Activated CD8-positive, alpha-beta T cell treated with anti-CD3 and anti-CD28 coated beads for 36 hours (primary cell): ENCODE measurements at regions not wholly inside any gene's neighbourhood (a gene's known extent, or its start where the extent isn't known, plus 50 kb on each side); places are given as distances from the start of the nearest gene placed in this dataset.
"Not testable (repeated sequence)": the region's sequence is repeated elsewhere in the genome, so short reads cannot be mapped to it uniquely, and the experiment has no call there.

ENCODE experiments used
- ATAC-seq: fragments of 200-7000 bp; cut with Tn5 transposase; one replicate; pipeline ENCODE4 v1.10.0; 2021; ENCODE audit warnings: mild to moderate bottlenecking, moderate library complexity
- CTCF ChIA-PET: fragments of 350-600 bp; sonication (Branson Sonifier 250); formaldehyde crosslinking; loops from one replicate; lab custom pipeline; 2021; ENCODE audit warnings: antibody characterized with exemption; lab: Charles Lee
- POLR2A ChIA-PET: fragments of 350-600 bp; sonication (Branson Sonifier 250); formaldehyde crosslinking; loops from one replicate; lab custom pipeline; 2021; ENCODE audit warnings: antibody characterized with exemption; lab: Charles Lee
- DNase-seq: peaks from one replicate; pipeline ENCODE4 v3.0.0-alpha.2; 2020
- H3K27ac Mint-ChIP-seq: one replicate; pipeline ENCODE4 v1.8.0; 2021; ENCODE audit warnings: mild to moderate bottlenecking, mixed read lengths
- H3K27me3 Mint-ChIP-seq: one replicate; pipeline ENCODE4 v1.8.0; 2021; ENCODE audit warnings: mixed read lengths
- H3K36me3 Mint-ChIP-seq: one replicate; pipeline ENCODE4 v1.8.0; 2021; ENCODE audit warnings: low read depth, mixed read lengths
- H3K4me1 Mint-ChIP-seq: one replicate; pipeline ENCODE4 v1.8.0; 2021; ENCODE audit warnings: low read depth, mixed read lengths
- H3K4me3 Mint-ChIP-seq: one replicate; pipeline ENCODE4 v1.8.0; 2021; ENCODE audit warnings: mild to moderate bottlenecking, moderate library complexity, mixed read lengths
- H3K9me3 Mint-ChIP-seq: one replicate; pipeline ENCODE4 v1.8.0; 2021; ENCODE audit warnings: mixed read lengths
- intact Hi-C: fragments of 100-400 bp; cut with micrococcal nuclease; formaldehyde crosslinking; loops from one replicate; pipeline ENCODE4 v1.10.0; 2022
- TF ChIP-seq, protein P1 (sequence below): fragments of 200-600 bp; IDR thresholded peaks from one replicate; pipeline ENCODE4 v1.8.0; 2022; ENCODE audit warnings: antibody characterized with exemption, mild to moderate bottlenecking

GRCh38 chr7:65285906-65286864 lies 87.5 kb upstream of the ZNF92 start:
- Mint-ChIP-seq H3K4me1 (no peaks in the 10 kb centered on the region), H3K4me3 (no peak overlapping the region), H3K36me3 (no peaks in the 10 kb centered on the region), H3K27me3 (peaks cover 9% of the 10 kb centered on the region), H3K9me3 (no peaks in the 10 kb centered on the region), H3K27ac (no peak overlapping the region)
- no peak for DNase-seq
- intact Hi-C loops = no loop called here
- POLR2A ChIA-PET = no interaction called here
- TF ChIP-seq, protein P1, sequence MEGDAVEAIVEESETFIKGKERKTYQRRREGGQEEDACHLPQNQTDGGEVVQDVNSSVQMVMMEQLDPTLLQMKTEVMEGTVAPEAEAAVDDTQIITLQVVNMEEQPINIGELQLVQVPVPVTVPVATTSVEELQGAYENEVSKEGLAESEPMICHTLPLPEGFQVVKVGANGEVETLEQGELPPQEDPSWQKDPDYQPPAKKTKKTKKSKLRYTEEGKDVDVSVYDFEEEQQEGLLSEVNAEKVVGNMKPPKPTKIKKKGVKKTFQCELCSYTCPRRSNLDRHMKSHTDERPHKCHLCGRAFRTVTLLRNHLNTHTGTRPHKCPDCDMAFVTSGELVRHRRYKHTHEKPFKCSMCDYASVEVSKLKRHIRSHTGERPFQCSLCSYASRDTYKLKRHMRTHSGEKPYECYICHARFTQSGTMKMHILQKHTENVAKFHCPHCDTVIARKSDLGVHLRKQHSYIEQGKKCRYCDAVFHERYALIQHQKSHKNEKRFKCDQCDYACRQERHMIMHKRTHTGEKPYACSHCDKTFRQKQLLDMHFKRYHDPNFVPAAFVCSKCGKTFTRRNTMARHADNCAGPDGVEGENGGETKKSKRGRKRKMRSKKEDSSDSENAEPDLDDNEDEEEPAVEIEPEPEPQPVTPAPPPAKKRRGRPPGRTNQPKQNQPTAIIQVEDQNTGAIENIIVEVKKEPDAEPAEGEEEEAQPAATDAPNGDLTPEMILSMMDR = no peak
- CTCF ChIA-PET = interaction anchor here (1.8 kb wide), 1 partner anchor 22 kb away, joined by 6 read pairs; no protein-coding TSS in a partner anchor
- no peak for ATAC-seq

DNA sequence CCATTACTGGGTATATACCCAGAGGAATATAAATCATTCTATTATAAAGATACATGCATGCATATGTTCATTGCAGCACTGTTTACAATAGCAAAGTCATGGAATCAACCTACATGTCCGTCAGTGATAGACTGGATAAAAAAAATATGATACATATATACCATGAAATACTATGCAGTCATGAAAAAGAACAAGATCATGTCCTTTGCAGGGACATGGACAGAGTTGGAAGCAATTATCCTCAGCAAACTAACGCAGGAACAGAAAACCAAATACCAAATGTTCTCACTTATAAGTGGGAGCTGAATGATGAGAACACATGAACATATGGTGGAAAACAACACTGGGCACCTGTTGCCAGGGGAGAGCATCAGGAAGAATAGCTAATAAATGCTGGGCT lies 88.4 kb upstream of the ZNF92 start:
- POLR2A ChIA-PET, DNase-seq: not testable (repeated sequence)

DNA sequence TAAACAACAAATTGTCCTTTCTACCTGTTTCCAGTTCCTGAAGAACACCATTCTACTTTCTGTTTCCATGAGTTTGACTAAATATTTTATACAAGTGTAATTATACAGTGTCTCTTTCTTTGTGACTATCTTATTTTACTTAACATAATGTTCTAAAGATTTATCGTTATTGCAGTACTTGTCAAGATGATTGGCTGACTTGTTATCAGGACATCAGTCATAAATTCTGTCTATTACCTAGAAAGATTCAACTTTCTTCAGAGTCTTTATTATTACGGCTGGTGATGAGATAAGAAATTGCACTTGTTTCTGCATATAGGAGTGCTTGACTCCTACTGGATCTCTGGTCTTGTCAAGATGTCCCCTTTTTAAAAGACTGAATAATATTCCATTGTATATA lies 93.9 kb upstream of the ZNF92 start:
- TF ChIP-seq, protein P1 = no peak
- Mint-ChIP-seq H3K27me3 (peaks cover 14% of the 10 kb centered on the region), H3K27ac (no peak overlapping the region), H3K9me3 (no peaks in the 10 kb centered on the region), H3K36me3 (no peaks in the 10 kb centered on the region), H3K4me3 (no peak overlapping the region), H3K4me1 (no peaks in the 10 kb centered on the region)
- intact Hi-C loops = no loop called here
- ATAC-seq (no peak), DNase-seq (no peak)
- POLR2A ChIA-PET = interaction anchor here (1.0 kb wide), 1 partner anchor 8 kb away, joined by 4 read pairs; no protein-coding TSS in a partner anchor
- CTCF ChIA-PET = no interaction called here

More for the DNA sequence above, 88.4 kb upstream of the ZNF92 start:
- ATAC-seq, H3K36me3 Mint-ChIP-seq, H3K9me3 Mint-ChIP-seq, H3K27ac Mint-ChIP-seq, CTCF ChIA-PET, intact Hi-C loops, H3K4me3 Mint-ChIP-seq, H3K4me1 Mint-ChIP-seq: not testable (repeated sequence)
- peaks cover 14% of the 10 kb centered on the region for H3K27me3 Mint-ChIP-seq

- CTCF ChIA-PET = no interaction called here
- intact Hi-C loops = no loop called here
- POLR2A ChIA-PET = no interaction called here
- Mint-ChIP-seq H3K9me3 (peaks cover 3% of the 10 kb centered on the region), H3K4me3 (no peak overlapping the region), H3K27ac (no peak overlapping the region), H3K27me3 (peaks cover 18% of the 10 kb centered on the region), H3K4me1 (no peaks in the 10 kb centered on the region), H3K36me3 (no peaks in the 10 kb centered on the region)
- TF ChIP-seq, protein P1 = no peak
- ATAC-seq = no peak
- DNase-seq = no peak
Measured at GRCh38 chr7:65276822-65277221, 96.8 kb upstream of the ZNF92 start.

DNA sequence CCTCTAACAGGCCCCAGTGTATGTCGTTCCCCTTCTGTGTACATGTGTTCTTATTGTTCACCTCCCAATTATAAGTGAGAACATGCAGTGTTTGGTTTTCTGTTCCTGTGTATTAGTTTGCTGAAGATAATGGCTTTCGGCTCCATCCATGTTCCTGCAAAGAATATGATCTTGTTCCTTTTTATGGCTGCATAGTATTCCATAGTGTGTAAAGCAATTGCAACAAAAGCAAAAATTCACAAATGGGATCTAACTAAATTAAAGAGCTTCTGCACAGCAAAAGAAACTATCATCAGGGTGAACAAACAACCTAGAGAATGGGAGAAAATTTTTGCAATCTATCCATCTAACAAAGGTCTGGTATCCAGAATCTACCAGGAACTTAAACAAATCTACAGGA lies 102.2 kb upstream of the ZNF92 start:
- DNase-seq, H3K36me3 Mint-ChIP-seq, ATAC-seq, intact Hi-C loops, CTCF ChIA-PET, H3K4me3 Mint-ChIP-seq, H3K4me1 Mint-ChIP-seq, H3K27ac Mint-ChIP-seq, H3K9me3 Mint-ChIP-seq: not testable (repeated sequence)
- peaks cover 35% of the 10 kb centered on the region for H3K27me3 Mint-ChIP-seq
- POLR2A ChIA-PET = interaction anchor here (0.6 kb wide), 1 partner anchor 9 kb away, joined by 4 read pairs; no protein-coding TSS in a partner anchor
